Cardiac muscle cell (in vitro differentiated cells and primary cell): ENCODE measurements at regions not wholly inside any gene's neighbourhood (a gene's known extent, or its start where the extent isn't known, plus 50 kb on each side); places are given as distances from the start of the nearest gene placed in this dataset.

Source experiments
- DNase-seq, 2 donors: peaks; one replicate each; pipeline versions ENCODE4 v3.0.0 to v3.0.0-alpha.2; 2010 to 2017; ENCODE audit warnings: low read depth in 1 of 2, low spot score in 1 of 2
- H3K27ac ChIP-seq: fragments of 200-600 bp; sonication (generic); 2 replicates; pipeline ENCODE4 v1.5.1; 2016
- H3K27me3 ChIP-seq: fragments of 200-600 bp; sonication (generic); 2 replicates; pipeline ENCODE4 v1.6.0; 2016; ENCODE audit warnings: control low read depth
- H3K36me3 ChIP-seq: fragments of 200-600 bp; sonication (generic); 2 replicates; pipeline ENCODE4 v1.5.1; 2016; ENCODE audit warnings: control low read depth
- H3K4me1 ChIP-seq: fragments of 200-600 bp; sonication (generic); 2 replicates; pipeline ENCODE4 v1.8.1; 2017; ENCODE audit warnings: low read depth, mild to moderate bottlenecking, mixed run types
- H3K4me3 ChIP-seq: fragments of 200-600 bp; sonication (generic); 2 replicates; pipeline ENCODE4 v1.5.1; 2016; ENCODE audit warnings: mild to moderate bottlenecking
- H3K9me3 ChIP-seq: fragments of 200-600 bp; sonication (generic); 2 replicates; pipeline ENCODE4 v1.5.1; 2017; ENCODE audit warnings: low read depth, mild to moderate bottlenecking, control low read depth
- CTCF ChIP-seq: IDR thresholded peaks from 2 replicates; pipeline ENCODE4 v1.5.1; 2012; ENCODE audit warnings: low read depth, mild to moderate bottlenecking, low read length

GRCh38 chr2:18961991-18962421 is 372.6 kb upstream of the NT5C1B start:
- Histone ChIP-seq H3K9me3 (no peaks in the 10 kb centered on the region), H3K27ac (no peak overlapping the region), H3K27me3 (no peaks in the 10 kb centered on the region), H3K4me3 (no peak overlapping the region), H3K36me3 (no peaks in the 10 kb centered on the region), H3K4me1 (no peaks in the 10 kb centered on the region)
- peak in 1 of 2 donors; percentile 68 for DNase-seq
- no peak for TF ChIP-seq CTCF

- peak in 1 of 2 donors; percentile 89 for DNase-seq
- no peaks in the 10 kb centered on the region for H3K4me1 ChIP-seq
- H3K27me3 ChIP-seq: no peaks in the 10 kb centered on the region
- H3K9me3 ChIP-seq: no peaks in the 10 kb centered on the region
- TF ChIP-seq CTCF: no peak
- no peak overlapping the region for H3K4me3 ChIP-seq
- H3K36me3 ChIP-seq: no peaks in the 10 kb centered on the region
- H3K27ac ChIP-seq: no peak overlapping the region
Observed at GRCh38 chr2:18959952-18960717, 370.8 kb upstream of the NT5C1B start.

DNA sequence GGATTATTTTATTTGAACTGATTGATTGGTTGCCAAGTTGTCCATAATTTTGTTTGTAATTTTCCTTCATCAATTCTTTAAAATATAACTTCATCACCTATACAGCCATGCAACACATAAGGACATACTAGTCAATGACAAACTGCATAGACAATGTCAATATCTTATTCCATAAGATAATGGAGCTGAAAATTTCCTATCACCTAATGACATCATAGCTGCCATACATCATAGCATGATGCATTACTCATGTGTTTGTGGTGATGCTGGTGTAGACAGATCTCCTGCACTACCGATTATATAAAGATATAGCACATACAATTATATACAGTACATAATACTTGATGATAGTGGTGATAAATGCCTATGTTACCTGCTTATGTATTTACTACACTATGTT is 369.8 kb upstream of the NT5C1B start:
- Histone ChIP-seq H3K27me3 (no peaks in the 10 kb centered on the region), H3K9me3 (no peaks in the 10 kb centered on the region)
- no peak for DNase-seq

GRCh38 chr2:18957909-18958308 is 368.5 kb upstream of the NT5C1B start:
- Histone ChIP-seq H3K27ac (no peak overlapping the region), H3K4me1 (no peaks in the 10 kb centered on the region), H3K27me3 (no peaks in the 10 kb centered on the region), H3K9me3 (no peaks in the 10 kb centered on the region), H3K36me3 (no peaks in the 10 kb centered on the region), H3K4me3 (no peak overlapping the region)
- no peak for TF ChIP-seq CTCF
- DNase-seq: no peak

More for the DNA sequence above, 369.8 kb upstream of the NT5C1B start:
- TF ChIP-seq CTCF: no peak
- no peak overlapping the region for H3K27ac ChIP-seq
- no peaks in the 10 kb centered on the region for H3K36me3 ChIP-seq
- no peaks in the 10 kb centered on the region for H3K4me1 ChIP-seq
- no peak overlapping the region for H3K4me3 ChIP-seq

DNA sequence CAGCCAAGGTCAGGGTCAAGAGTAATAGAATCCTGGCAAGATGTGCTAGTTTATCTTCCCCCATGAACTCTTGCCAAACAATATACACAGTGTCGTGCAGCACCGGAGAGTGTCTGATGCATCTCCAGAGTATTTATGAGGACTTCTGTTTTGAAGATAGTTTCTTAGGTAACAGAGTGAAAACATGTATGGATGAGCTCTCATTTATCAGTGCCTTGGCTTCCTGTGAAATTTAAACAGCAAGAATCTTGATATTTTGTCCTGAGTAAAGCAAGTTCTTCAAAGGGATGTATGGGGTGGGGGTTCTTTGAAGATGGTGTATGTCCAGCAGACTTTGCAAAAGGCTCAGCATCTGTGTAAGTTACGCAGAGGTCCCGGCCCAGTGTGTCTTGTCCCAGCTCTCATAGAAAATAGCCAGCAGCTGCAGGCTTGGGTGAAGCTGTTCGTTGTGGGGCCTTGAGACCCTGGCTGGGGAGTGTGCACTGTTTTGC is 361.0 kb upstream of the NT5C1B start:
- no peak for TF ChIP-seq CTCF
- Histone ChIP-seq H3K4me1 (no peaks in the 10 kb centered on the region), H3K4me3 (no peak overlapping the region), H3K27me3 (no peaks in the 10 kb centered on the region), H3K27ac (no peak overlapping the region), H3K9me3 (no peaks in the 10 kb centered on the region), H3K36me3 (no peaks in the 10 kb centered on the region)
- peak in 1 of 2 donors; percentile 84 for DNase-seq
